PFSK-1 (cell line): ENCODE measurements at regions not wholly inside any gene's neighbourhood (a gene's known extent, or its start where the extent isn't known, plus 50 kb on each side); places are given as distances from the start of the nearest gene placed in this dataset.

ENCODE experiments used
- POLR2AphosphoS5 ChIP-seq: IDR thresholded peaks from 2 replicates; pipeline ENCODE4 v1.6.1; 2012; ENCODE audit warnings: low read depth, mild to moderate bottlenecking, control low read depth, low read length, moderate library complexity
- SIN3A ChIP-seq: IDR thresholded peaks from 2 replicates; pipeline ENCODE4 v1.6.1; 2012; ENCODE audit warnings: mild to moderate bottlenecking, low read length, moderate library complexity, borderline replicate concordance; ENCODE audit not compliant: insufficient read depth
- TAF1 ChIP-seq: IDR thresholded peaks from 2 replicates; pipeline ENCODE4 v1.6.1; 2012; ENCODE audit warnings: low read length, control low read depth, borderline replicate concordance; ENCODE audit not compliant: insufficient read depth
- TF ChIP-seq, protein P1 (sequence below), 2 experiments: IDR thresholded peaks; 2 replicates each; pipeline versions ENCODE4 v1.6.1 to v1.8.0; 2011 to 2012; ENCODE audit warnings: low read depth in 2 of 2, low read length in 2 of 2, control low read depth in 1 of 2, inconsistent platforms in 1 of 2, mild to moderate bottlenecking in 1 of 2, moderate library complexity in 1 of 2; ENCODE audit not compliant: insufficient read depth in 1 of 2

- TF ChIP-seq TAF1, result no peak
- no peak for TF ChIP-seq POLR2AphosphoS5
- no peak for TF ChIP-seq SIN3A
- TF ChIP-seq, protein P1, sequence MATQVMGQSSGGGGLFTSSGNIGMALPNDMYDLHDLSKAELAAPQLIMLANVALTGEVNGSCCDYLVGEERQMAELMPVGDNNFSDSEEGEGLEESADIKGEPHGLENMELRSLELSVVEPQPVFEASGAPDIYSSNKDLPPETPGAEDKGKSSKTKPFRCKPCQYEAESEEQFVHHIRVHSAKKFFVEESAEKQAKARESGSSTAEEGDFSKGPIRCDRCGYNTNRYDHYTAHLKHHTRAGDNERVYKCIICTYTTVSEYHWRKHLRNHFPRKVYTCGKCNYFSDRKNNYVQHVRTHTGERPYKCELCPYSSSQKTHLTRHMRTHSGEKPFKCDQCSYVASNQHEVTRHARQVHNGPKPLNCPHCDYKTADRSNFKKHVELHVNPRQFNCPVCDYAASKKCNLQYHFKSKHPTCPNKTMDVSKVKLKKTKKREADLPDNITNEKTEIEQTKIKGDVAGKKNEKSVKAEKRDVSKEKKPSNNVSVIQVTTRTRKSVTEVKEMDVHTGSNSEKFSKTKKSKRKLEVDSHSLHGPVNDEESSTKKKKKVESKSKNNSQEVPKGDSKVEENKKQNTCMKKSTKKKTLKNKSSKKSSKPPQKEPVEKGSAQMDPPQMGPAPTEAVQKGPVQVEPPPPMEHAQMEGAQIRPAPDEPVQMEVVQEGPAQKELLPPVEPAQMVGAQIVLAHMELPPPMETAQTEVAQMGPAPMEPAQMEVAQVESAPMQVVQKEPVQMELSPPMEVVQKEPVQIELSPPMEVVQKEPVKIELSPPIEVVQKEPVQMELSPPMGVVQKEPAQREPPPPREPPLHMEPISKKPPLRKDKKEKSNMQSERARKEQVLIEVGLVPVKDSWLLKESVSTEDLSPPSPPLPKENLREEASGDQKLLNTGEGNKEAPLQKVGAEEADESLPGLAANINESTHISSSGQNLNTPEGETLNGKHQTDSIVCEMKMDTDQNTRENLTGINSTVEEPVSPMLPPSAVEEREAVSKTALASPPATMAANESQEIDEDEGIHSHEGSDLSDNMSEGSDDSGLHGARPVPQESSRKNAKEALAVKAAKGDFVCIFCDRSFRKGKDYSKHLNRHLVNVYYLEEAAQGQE (IDR thresholded peaks at IDR 0.05; ENCODE audit: insufficient read depth in 1 of 2, low read depth in 2 of 2, low read length in 2 of 2), result no peak
These were observed 387.9 kb downstream of the BUD13 start for GRCh38 chr11:116384876-116385275.
